ENCODE measurements at regions not wholly inside any gene's neighbourhood (a gene's known extent, or its start where the extent isn't known, plus 50 kb on each side); places are given as distances from the start of the nearest gene placed in this dataset.

- no peak for ATAC-seq
Measured at GRCh38 chr1:115233598-115233997, 104.5 kb downstream of the NGF start.

GRCh38 chr1:115230281-115230680, 107.8 kb downstream of the NGF start:
- peak; percentile 35 for ATAC-seq

DNA sequence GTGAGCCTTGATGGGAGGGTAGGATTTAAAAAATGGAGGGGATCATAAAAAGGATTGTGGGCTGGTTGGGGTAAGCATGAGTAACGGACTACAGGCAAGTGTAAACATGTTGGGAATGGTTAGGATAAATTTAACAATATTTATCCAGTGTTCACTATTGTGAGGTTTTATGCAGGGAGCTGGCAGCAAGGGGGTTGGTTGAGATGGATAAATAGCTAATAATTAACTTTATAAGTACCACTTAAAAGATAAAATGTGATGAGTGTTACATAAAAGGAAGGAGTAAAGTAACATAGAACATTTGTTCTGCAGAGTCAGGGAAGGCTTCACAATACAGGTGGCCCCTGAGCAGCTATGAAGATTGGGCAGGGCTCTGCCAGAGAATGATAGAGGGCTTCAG, 109.0 kb downstream of the NGF start:
- no peak for ATAC-seq

DNA sequence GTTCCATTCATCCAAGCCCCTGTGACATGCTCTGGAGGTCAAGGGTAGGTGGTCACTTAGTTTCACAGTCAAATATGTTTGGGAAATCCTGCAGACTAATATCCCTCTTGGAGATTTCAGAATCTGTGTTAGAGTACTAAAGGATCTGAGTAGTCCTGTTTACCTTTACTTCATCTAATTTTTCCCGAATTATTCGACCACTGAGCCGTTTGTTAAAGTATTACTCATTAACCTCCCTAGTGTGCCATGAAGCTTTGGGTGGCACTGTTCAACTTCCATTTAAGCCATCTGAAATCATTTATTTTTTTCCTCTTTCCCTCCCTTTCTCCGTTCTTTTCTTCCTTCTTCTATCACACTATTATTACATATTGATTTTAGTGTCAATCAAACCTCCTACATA, 109.9 kb downstream of the NGF start:
- no peak for ATAC-seq

- ATAC-seq: no peak
Measured at GRCh38 chr1:115227346-115228082, 110.5 kb downstream of the NGF start.

DNA sequence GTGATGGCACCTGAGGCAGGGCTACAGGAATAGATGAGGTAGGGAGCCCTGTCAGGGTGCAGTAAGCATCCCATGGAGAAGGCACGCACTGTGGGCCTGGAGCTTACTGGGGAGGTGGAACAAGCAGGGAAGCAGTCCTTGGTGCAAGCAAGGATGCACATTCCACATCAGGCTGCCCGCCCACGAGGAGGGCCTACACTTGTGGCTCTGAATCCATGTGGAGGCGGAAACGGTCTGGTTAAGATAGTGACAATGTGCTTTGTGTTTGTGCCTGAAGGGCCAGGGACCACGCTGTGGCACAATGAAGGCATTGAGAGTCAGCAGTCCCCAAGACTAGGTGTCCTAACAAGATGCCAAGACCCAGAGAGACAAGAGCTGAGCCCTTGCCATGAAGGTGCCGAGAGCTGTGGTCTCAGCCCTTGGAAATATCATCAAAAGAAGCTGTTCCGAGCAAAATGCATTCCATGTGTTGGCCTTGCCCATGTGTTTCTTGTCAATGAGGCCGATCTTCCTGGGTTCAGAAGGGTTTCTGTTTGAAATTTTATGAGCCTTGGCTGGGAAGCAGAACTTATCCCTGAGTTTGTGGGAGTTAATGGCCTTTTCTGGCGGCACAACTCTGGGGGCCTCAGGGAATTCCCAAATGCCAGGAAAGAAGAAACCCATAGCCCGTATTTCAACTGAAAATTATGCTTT, 111.9 kb downstream of the NGF start:
- no peak for ATAC-seq

GRCh38 chr1:115224636-115225035, 113.4 kb downstream of the NGF start:
- peak; percentile 48 for ATAC-seq

DNA sequence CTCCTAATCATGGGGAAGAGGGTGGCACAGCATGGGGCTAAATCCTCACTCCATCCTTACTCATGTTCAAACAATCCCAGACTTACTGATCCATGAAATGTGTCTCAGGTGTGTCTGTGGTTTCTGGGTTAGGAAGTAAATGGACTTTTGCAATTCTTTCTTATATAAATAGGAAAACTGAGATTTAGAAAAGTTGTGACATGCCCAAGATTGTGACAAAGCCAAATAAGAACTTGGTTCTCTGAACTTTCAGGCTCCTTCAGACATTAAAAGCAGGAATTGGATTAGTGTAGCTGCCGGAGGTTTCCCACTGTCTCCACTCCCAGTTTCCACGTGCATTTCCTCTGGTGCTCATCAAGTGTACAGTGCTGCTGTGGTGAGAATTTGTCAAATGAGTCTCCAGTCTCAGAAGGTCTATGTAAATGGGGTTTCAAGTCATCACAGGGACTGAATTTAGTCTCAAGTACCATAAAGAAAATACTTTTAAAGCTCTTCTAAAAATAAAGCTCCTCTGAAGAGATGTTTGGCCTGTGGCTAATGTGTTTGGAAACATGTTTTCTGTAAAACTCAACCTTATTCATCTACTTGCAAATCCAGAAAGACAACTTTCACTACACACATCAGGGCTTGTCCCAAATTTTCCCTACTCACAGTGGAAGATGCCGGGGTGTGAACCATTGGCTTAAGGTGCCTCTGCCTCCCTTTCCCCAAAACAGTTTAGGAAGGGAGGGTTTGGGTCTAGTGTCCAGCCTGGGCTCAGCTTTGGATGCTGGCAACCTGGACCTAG, 115.2 kb downstream of the NGF start:
- peak; percentile 70 for ATAC-seq

DNA sequence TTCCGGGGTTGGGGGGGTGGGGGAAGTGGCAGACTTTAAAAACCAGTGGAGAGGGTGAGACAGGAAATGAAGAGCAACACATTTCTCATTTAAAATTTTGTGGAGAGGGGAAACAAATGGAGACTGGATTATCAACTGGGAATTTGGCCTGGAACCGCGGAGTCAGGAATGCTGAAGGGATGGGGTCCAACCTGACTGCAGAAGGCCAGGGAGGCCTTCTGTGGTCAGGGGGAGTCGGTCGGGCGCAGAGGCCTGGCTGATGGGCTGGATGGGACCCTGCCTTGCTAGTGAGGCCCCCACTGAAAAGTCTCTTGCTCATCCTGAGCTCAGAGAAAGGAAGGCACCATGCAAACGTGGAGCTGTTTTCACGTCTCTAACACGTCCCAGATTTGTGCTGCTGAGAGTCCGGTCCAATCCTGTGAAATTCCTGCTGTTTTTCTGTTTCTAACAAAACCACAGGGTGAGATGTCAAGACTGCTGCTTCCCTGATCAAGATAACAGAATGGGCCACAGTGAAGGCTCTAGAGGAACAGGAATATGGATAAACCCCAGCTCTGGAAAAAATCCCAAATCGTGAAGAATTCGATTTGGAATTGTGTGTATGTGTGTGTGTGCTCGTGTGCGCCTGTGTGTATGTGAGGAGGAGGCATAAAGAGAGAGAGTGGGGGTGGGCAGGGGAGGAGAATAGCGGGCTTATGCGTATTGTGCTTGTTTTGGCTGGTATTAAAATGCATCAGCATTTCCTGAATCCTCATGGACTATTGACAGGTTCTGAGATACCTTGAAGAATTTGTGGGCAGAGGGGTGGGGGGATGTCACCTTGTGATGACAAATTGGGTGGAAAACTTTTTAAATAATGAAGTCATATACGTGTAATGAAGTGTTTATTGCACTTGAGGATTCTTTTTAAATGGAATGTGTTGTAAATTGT, 117.4 kb downstream of the NGF start:
- no peak for ATAC-seq

- no peak for ATAC-seq
Measured at GRCh38 chr1:115219927-115220326, 118.1 kb downstream of the NGF start.

DNA sequence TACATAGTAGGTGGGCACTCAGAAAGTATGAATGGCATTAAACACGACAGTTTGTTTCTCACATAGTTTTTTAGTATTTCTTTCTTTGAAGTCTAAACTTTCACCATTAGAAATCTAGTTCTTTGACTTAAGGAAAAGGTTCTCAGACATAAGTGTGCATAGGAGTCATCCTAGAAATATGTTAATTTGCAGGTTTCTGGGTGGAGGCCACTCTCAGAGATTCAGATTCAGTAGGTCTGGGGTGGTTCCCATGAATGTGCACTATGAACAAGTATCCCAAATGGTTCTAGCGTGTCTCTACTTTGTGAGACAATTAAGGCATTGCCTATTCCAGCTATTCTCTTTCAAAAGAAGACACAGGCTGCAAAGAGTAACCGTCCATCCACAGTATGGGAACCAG, 119.3 kb downstream of the NGF start:
- ATAC-seq: no peak

DNA sequence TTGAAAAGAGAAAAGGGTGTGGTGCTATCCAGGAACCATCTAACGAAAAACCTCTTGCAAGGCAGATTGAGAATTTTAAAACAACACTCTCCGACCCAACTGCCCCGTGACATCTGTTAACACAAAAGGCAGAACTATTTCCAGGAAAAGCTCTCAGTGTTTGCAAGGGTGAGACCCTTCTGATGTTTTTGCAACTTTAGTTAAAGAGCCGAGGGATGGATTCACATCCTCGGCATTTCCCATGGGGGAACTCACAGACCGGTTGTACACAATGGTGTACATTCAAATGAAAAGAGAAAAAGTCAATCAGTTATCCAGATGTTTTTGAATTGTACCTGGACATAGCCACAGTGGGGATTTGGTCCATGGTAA, 120.0 kb downstream of the NGF start:
- no peak for ATAC-seq

GRCh38 chr1:115217150-115218033, 120.7 kb downstream of the NGF start:
- no peak for ATAC-seq

- no peak for ATAC-seq
Measured at GRCh38 chr1:115215703-115216521, 122.1 kb downstream of the NGF start.

DNA sequence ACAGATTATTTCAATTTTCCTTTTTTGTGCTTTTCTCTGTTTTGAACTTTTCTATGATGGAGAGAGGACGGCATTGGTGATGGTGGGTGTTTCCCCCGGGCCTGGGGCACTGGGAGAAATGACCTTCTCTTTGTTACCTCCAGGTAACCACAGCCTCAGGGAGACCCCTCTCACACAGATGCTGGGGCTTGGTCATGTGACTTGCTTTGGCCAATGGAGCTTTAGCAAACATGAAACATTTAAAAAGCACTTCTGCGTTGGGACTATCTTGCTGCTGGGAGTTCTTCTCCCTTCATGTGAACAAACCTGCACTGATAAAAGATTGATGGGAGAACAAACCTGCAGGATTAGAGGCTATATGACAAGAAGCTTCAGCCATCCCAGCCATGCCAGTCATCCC, 122.9 kb downstream of the NGF start:
- ATAC-seq: no peak

DNA sequence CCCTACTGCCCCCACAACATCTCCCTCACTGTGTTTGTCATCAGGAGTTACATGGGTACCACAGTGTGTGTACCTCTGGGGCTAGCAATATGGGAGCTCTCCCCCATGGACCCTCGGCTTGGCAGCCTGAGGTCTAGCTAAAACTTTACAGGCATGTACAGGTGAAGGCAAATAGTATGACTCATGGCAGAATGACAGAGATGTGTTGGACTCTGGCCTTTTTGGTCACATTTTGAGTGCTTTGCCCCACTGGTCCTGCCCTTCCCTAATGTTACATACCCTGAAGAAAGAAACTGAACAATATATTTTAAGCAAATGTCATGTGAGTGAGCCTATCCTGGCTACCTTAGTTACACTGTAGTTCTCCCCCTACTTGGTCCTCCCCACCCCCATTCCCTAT, 124.0 kb downstream of the NGF start:
- no peak for ATAC-seq

DNA sequence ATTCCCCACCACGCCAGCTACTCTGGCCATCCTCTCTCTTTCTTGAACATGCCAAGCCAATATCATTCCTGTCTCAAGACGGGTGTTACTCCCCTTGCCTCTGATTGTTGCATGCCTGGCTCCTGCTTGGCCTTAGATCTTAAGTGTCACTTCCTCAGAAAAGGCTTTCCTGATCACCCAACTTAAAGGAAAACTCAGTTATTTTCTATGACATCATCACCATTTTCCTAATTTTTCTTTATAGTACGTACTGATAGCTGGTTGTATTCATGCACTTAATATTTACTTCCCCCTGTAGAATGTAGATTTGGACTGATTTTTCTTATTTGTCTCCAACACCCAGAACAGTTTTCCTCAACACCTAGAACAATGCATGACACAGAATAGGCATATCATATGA, 123.8 kb upstream of the TSPAN2 start:
- no peak for ATAC-seq

DNA sequence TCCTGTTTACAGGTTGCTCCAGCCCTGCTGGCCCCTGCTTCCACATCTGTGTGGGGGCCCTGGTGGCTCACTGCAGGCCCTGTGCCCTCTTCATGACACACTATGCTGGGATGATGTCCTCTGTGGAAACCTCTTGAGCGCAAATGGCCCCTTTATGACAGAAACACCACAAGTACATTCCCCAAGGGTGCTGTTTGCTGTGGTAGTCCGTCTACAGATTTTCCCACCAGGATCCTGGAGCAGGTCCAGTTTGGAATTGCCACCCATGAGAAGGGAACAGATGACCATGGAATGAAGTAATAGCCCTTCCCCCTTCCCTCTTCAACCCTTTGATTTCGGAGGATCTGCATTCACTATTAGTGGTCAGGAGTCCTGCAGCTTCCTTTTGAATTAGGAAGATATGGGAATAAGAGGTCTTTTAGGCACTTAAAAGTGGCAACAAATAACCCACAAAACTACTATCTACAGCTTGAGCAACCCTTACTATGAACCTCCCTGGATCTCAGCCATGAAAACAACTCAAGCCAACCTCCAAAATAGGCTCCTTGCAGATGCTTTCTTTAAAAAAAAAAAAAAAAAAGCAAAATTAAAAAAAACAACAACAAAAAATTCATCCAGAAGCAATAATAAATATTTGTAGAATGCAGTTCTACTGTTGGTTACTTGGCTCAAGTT, 121.9 kb upstream of the TSPAN2 start:
- no peak for ATAC-seq

- ATAC-seq: no peak
Measured at GRCh38 chr1:115210302-115210711, 121.0 kb upstream of the TSPAN2 start.

DNA sequence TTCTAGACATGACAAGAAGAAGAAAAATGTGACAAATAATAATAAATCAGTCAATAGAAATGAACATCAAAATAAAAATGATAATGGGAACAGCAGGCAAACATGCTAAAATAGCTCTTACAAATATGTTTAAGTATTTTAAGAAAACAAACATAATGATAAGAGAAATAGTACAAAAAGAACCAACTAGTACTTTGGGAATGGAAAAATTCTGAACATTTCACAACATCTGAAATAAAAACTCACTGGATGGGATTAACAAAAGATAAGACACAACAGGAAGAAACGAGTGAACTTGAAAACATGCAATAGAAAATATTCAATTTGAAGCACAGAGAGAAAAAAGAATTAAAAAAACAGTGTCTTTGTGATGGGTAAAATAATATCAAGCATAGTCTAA, 115.2 kb upstream of the TSPAN2 start:
- no peak for ATAC-seq

Measured in esophagus mucosa (tissue), 1 donor.